Peyer's patch (tissue), 4 donors: ENCODE measurements at regions not wholly inside any gene's neighbourhood (a gene's known extent, or its start where the extent isn't known, plus 50 kb on each side); places are given as distances from the start of the nearest gene placed in this dataset.

Experiments used
- POLR2A ChIP-seq, 2 donors: fragments of 450-650 bp; IDR thresholded peaks; one replicate each; pipeline ENCODE4 v1.5.1; 2017; ENCODE audit warnings: antibody characterized with exemption in 2 of 2, mild to moderate bottlenecking in 2 of 2, moderate library complexity in 2 of 2
- TF ChIP-seq, protein P1 (sequence below), 6 experiments: fragments of 450-650 bp in 4 of 6; fragments of 200-600 bp in 2 of 6; sonication (generic) in 1 of 6; IDR thresholded peaks; one replicate each; pipeline ENCODE4 v1.5.1; 2017 to 2019; ENCODE audit warnings: antibody characterized with exemption in 6 of 6, mild to moderate bottlenecking in 3 of 6, moderate library complexity in 1 of 6

DNA sequence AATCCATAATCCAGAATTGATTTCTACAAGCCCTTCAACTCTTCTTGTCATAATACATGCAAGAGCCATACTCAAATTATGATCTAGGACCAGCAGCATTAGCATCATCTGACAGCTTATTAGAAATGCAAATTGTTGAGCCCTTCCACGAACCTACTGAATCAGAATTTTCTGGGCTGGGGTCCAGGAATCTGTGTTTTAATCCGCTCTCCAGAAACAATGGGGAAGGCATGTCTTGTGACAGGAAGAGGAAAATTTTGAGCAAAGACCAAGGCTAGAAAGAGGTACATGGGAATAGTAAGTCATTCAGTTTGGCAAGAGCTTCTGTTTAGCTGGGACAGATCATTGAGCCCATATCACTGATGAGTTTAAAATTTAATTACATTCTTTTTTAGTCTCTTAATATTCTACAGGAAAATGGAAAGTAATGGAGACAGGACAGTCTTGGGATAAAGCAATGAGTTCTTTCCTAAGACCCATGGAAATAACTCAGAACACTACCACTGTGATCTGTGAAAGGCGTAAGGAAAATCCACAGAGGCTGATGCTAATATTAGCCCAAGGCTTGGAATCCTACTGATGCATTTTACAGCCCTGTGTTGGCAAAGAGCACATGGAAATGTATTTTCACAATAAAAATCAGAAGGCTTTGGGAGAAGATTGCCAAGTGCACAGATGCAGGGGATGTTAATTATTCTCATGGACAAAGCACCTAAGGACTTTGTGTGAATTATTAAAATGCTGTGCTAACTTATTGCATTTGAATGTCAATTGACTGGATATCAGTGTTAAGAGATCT lies 73.7 kb upstream of the STK32A start:
- TF ChIP-seq, protein P1, sequence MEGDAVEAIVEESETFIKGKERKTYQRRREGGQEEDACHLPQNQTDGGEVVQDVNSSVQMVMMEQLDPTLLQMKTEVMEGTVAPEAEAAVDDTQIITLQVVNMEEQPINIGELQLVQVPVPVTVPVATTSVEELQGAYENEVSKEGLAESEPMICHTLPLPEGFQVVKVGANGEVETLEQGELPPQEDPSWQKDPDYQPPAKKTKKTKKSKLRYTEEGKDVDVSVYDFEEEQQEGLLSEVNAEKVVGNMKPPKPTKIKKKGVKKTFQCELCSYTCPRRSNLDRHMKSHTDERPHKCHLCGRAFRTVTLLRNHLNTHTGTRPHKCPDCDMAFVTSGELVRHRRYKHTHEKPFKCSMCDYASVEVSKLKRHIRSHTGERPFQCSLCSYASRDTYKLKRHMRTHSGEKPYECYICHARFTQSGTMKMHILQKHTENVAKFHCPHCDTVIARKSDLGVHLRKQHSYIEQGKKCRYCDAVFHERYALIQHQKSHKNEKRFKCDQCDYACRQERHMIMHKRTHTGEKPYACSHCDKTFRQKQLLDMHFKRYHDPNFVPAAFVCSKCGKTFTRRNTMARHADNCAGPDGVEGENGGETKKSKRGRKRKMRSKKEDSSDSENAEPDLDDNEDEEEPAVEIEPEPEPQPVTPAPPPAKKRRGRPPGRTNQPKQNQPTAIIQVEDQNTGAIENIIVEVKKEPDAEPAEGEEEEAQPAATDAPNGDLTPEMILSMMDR (IDR thresholded peaks at IDR 0.05), result no peak
- TF ChIP-seq POLR2A (IDR thresholded peaks at IDR 0.05), result no peak
